ENCODE measurements at regions not wholly inside any gene's neighbourhood (a gene's known extent, or its start where the extent isn't known, plus 50 kb on each side); places are given as distances from the start of the nearest gene placed in this dataset.

DNA sequence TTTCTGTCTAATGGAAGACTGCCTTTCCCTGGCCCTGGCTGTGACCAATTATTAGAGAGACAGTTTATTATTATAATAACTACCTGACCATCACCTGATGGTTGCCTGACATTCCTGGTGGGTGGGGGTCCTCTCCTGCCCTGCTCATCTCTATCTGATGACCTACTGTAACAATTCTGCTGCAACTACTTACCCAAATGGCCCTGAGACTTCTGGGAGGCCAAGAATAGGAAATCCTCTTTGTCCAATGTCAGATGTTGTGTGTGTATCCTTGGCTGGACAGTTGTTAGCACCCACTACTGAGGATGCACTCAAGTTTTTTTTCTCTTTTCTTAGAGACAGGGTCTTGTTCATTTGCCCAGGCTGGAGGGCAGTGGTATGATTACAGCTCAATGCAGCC, 110.3 kb downstream of the DDX1 start:
- H3K36me3 ChIP-seq, result no peaks in the 10 kb centered on the region
- ATAC-seq, result no peak
- H3K4me1 ChIP-seq, result peaks cover 0 to 7% (median 6%) of the 10 kb centered on the region in 3 donors
- no peak overlapping the region for H3K27ac ChIP-seq
- H3K27me3 ChIP-seq, result no peaks in the 10 kb centered on the region
- H3K9me3 ChIP-seq, result no peaks in the 10 kb centered on the region
- no peak for TF ChIP-seq POLR2AphosphoS5 (IDR thresholded peaks at IDR 0.05)
- TF ChIP-seq EP300 (IDR thresholded peaks at IDR 0.05), result no peak
- TF ChIP-seq POLR2A (IDR thresholded peaks at IDR 0.05), result no peak
- TF ChIP-seq CTCF (IDR thresholded peaks at IDR 0.05), result no peak
- no peak overlapping the region for H3K4me3 ChIP-seq

DNA sequence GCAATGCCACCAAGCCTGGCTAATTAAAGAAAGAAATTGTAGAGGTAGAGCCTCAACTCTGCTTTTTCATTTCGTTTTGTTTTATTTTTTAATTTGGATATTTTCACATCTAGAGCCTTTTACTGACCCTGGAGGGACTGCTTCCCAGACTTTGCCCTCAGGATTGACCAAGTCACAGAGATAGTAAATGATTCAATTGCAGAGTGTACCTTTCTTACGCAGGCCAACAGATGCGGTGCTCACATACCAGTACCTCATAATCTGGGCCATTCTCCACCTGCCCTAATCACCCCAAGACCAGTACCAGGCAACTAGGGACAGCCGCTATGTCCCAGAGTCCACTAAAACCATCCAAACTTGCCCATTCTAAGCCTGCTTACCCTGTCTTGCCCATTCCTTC, 110.8 kb downstream of the DDX1 start:
- Histone ChIP-seq H3K36me3 (no peaks in the 10 kb centered on the region), H3K27ac (no peak overlapping the region), H3K9me3 (no peaks in the 10 kb centered on the region), H3K4me3 (no peak overlapping the region), H3K27me3 (no peaks in the 10 kb centered on the region), H3K4me1 (peaks cover 0 to 7% (median 6%) of the 10 kb centered on the region in 3 donors)
- TF ChIP-seq POLR2A (IDR thresholded peaks at IDR 0.05), result no peak
- TF ChIP-seq POLR2AphosphoS5 (IDR thresholded peaks at IDR 0.05), result no peak
- TF ChIP-seq EP300 (IDR thresholded peaks at IDR 0.05), result no peak
- TF ChIP-seq CTCF (IDR thresholded peaks at IDR 0.05), result no peak
- 71 to 85% methylated on average over 4 of the region's 4 CpGs for WGBS, 2 donors (ENCODE audit: low coverage in 1 of 2)
- ATAC-seq, result no peak

GRCh38 chr2:15703365-15703869, 111.7 kb downstream of the DDX1 start:
- Histone ChIP-seq H3K36me3 (no peaks in the 10 kb centered on the region), H3K9me3 (no peaks in the 10 kb centered on the region), H3K27me3 (no peaks in the 10 kb centered on the region), H3K4me3 (no peak overlapping the region), H3K4me1 (peaks cover 0 to 7% (median 6%) of the 10 kb centered on the region in 3 donors), H3K27ac (peak overlapping the region in 3 of 4 donors; percentile 25 to 49 (median 48))
- TF ChIP-seq EP300 (IDR thresholded peaks at IDR 0.05) (no peak), POLR2AphosphoS5 (IDR thresholded peaks at IDR 0.05) (no peak), POLR2A (IDR thresholded peaks at IDR 0.05) (no peak)
- ATAC-seq, result no peak
- 100% methylated on average over 1 of the region's 1 CpG for WGBS, 2 donors (ENCODE audit: low coverage in 1 of 2)

DNA sequence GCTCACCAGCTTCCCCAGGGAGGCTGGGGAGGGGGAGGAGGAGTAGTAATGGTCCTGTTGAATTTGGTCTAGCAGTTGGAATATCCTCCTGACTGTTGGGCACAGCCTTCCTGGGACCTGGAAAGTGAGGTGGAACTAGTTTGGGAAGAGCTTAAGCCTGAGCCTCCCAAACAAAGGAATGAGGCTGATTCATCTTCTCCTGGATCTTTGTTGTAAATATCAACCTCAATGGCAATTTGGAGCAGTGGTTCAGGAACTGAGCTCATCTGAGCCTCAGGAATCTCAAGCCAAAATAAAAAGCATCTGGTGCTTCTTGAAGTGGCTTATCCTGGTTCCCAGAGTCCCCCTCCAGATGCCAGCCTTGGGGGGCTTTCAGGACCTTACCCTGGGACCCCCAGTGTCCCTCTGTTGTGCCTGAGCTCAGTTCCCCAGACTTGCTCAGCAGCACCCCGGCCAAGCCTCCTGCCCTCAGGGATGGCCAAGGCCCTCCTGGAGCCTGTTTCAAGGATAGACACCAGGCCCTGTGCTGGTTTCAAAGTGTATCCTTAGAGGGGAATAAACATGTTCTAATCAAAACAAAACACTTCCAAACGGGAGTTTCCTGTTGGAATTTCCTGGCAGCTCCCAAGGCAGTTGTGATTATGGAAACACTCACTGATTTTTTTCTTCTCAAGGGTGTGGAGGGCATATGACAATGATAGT, 112.6 kb downstream of the DDX1 start:
- TF ChIP-seq POLR2A (IDR thresholded peaks at IDR 0.05) (no peak), POLR2AphosphoS5 (IDR thresholded peaks at IDR 0.05) (no peak), CTCF (IDR thresholded peaks at IDR 0.05) (no peak), EP300 (IDR thresholded peaks at IDR 0.05) (no peak)
- 10 to 18% methylated on average over 1 to 2 of the region's 2 CpGs for WGBS, 2 donors (ENCODE audit: low coverage in 1 of 2)
- Histone ChIP-seq H3K36me3 (no peaks in the 10 kb centered on the region), H3K9me3 (no peaks in the 10 kb centered on the region), H3K27me3 (no peaks in the 10 kb centered on the region), H3K27ac (peak overlapping the region in 3 of 4 donors; percentile 25 to 49 (median 48)), H3K4me1 (peaks cover 0 to 7% (median 6%) of the 10 kb centered on the region in 3 donors), H3K4me3 (no peak overlapping the region)
- ATAC-seq, result no peak

DNA sequence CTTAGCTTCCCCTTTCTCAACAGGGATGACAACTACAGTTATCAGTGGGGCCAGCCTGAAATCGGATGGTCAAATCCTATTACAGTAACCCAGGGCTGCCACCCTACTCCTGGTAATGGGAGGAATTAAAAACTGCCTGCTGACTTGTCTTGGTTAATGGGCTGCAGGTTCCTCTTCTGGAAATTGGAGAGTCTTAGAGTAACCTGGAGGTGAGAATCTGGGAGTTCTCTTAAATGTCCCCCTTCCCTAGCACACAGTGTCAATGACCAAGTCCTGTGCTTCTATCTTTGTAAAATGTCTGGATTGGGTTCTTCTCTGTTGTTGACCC, 113.1 kb downstream of the DDX1 start:
- no peaks in the 10 kb centered on the region for H3K27me3 ChIP-seq
- peak overlapping the region in 2 of 4 donors; percentile 11 to 48 for H3K27ac ChIP-seq
- TF ChIP-seq CTCF (IDR thresholded peaks at IDR 0.05) (no peak), POLR2AphosphoS5 (IDR thresholded peaks at IDR 0.05) (no peak), EP300 (IDR thresholded peaks at IDR 0.05) (no peak), POLR2A (IDR thresholded peaks at IDR 0.05) (no peak)
- H3K36me3 ChIP-seq, result no peaks in the 10 kb centered on the region
- no peak overlapping the region for H3K4me3 ChIP-seq
- no peaks in the 10 kb centered on the region for H3K9me3 ChIP-seq
- 50 to 71% methylated on average over 1 of the region's 1 CpG for WGBS, 2 donors (ENCODE audit: low coverage in 1 of 2)
- ATAC-seq, result no peak
- H3K4me1 ChIP-seq, result peaks cover 0 to 7% (median 6%) of the 10 kb centered on the region in 3 donors
